Sigmoid colon (tissue), 6 donors: ENCODE measurements at regions not wholly inside any gene's neighbourhood (a gene's known extent, or its start where the extent isn't known, plus 50 kb on each side); places are given as distances from the start of the nearest gene placed in this dataset.

Experiments used
- DNase-seq: peaks from one replicate; pipeline ENCODE4 v3.0.0-alpha.2; 2019
- H3K27ac ChIP-seq, 4 donors: fragments of 200-600 bp; sonication (generic); one replicate each; pipeline ENCODE4 v1.5.1; 2016 to 2019; ENCODE audit warnings: mild to moderate bottlenecking in 1 of 4
- H3K27me3 ChIP-seq, 3 donors: fragments of 200-600 bp; sonication (generic); one replicate each; pipeline ENCODE4 v1.5.1; 2019; ENCODE audit warnings: mild to moderate bottlenecking in 1 of 3
- H3K36me3 ChIP-seq, 4 donors: fragments of 200-600 bp; sonication (generic); one replicate each; pipeline ENCODE4 v1.5.1; 2016 to 2019
- H3K4me1 ChIP-seq, 4 donors: fragments of 200-600 bp; sonication (generic); one replicate each; pipeline ENCODE4 v1.5.1; 2017 to 2019
- H3K4me3 ChIP-seq, 4 donors: fragments of 200-600 bp; sonication (generic); one replicate each; pipeline ENCODE4 v1.5.1; 2017 to 2019; ENCODE audit warnings: mild to moderate bottlenecking in 2 of 4, moderate library complexity in 1 of 4
- H3K9me3 ChIP-seq, 4 donors: fragments of 200-600 bp in 3 of 4; sonication (generic) in 3 of 4; one replicate each; pipeline versions ENCODE4 v1.5.1 to v1.6.1; 2013 to 2019
- EP300 ChIP-seq, 4 donors: sonication (generic); formaldehyde crosslinking; IDR thresholded peaks; one replicate each; pipeline ENCODE4 v1.6.1; 2017; ENCODE audit warnings: antibody characterized with exemption in 4 of 4
- POLR2A ChIP-seq, 2 donors: fragments of 450-650 bp; IDR thresholded peaks; one replicate each; pipeline ENCODE4 v1.6.1; 2016; ENCODE audit warnings: antibody characterized with exemption in 2 of 2, mild to moderate bottlenecking in 2 of 2, moderate library complexity in 2 of 2
- POLR2AphosphoS5 ChIP-seq, 4 donors: sonication (generic); formaldehyde crosslinking; IDR thresholded peaks; one replicate each; pipeline ENCODE4 v1.6.1; 2017; ENCODE audit warnings: antibody characterized with exemption in 4 of 4
- WGBS, 2 donors: extraction: QIAGEN DNeasy Blood & Tissue Kit; methylation state at CpG; one replicate each; pipeline ENCODE4 v1.1.7; 2013; 5-methylcytosine and 5-hydroxymethylcytosine counted together
- intact Hi-C: fragments of 100-400 bp; cut with DNase I; formaldehyde crosslinking; loops from one replicate; pipeline ENCODE4 v1.15.1; 2023
- TF ChIP-seq, protein P1 (sequence below), 4 experiments: fragments of 450-650 bp in 3 of 4; fragments of 200-600 bp in 1 of 4; IDR thresholded peaks; one replicate each; pipeline ENCODE4 v1.5.1; 2016 to 2019; ENCODE audit warnings: antibody characterized with exemption in 4 of 4, mild to moderate bottlenecking in 3 of 4, moderate library complexity in 2 of 4
- donor health status: healthy with polysubstance abuse.
- donor health status: healthy.

- no peak for TF ChIP-seq POLR2AphosphoS5 (IDR thresholded peaks at IDR 0.05)
- no peak for TF ChIP-seq EP300 (IDR thresholded peaks at IDR 0.05)
- no peak for TF ChIP-seq POLR2A (IDR thresholded peaks at IDR 0.05)
- TF ChIP-seq, protein P1, sequence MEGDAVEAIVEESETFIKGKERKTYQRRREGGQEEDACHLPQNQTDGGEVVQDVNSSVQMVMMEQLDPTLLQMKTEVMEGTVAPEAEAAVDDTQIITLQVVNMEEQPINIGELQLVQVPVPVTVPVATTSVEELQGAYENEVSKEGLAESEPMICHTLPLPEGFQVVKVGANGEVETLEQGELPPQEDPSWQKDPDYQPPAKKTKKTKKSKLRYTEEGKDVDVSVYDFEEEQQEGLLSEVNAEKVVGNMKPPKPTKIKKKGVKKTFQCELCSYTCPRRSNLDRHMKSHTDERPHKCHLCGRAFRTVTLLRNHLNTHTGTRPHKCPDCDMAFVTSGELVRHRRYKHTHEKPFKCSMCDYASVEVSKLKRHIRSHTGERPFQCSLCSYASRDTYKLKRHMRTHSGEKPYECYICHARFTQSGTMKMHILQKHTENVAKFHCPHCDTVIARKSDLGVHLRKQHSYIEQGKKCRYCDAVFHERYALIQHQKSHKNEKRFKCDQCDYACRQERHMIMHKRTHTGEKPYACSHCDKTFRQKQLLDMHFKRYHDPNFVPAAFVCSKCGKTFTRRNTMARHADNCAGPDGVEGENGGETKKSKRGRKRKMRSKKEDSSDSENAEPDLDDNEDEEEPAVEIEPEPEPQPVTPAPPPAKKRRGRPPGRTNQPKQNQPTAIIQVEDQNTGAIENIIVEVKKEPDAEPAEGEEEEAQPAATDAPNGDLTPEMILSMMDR (IDR thresholded peaks at IDR 0.05): no peak
- Histone ChIP-seq H3K27me3 (no peaks in the 10 kb centered on the region), H3K27ac (no peak overlapping the region), H3K4me3 (no peak overlapping the region), H3K36me3 (no peaks in the 10 kb centered on the region), H3K9me3 (no peaks in the 10 kb centered on the region), H3K4me1 (peaks cover 0 to 13% (median 0%) of the 10 kb centered on the region in 4 donors)
- DNase-seq: no peak
- intact Hi-C loops: no loop called here
- 76 to 83% methylated on average over 2 of the region's 2 CpGs for WGBS, 2 donors
These were observed 695.7 kb downstream of the TDRD15 start for GRCh38 chr2:21819454-21819853.

GRCh38 chr2:21820271-21820670 lies 696.5 kb downstream of the TDRD15 start:
- no peak for TF ChIP-seq POLR2A (IDR thresholded peaks at IDR 0.05)
- TF ChIP-seq EP300 (IDR thresholded peaks at IDR 0.05): no peak
- no peak for TF ChIP-seq POLR2AphosphoS5 (IDR thresholded peaks at IDR 0.05)
- intact Hi-C loops: no loop called here
- Histone ChIP-seq H3K4me3 (no peak overlapping the region), H3K36me3 (no peaks in the 10 kb centered on the region), H3K9me3 (no peaks in the 10 kb centered on the region), H3K27me3 (no peaks in the 10 kb centered on the region), H3K4me1 (peaks cover 0 to 13% (median 0%) of the 10 kb centered on the region in 4 donors), H3K27ac (no peak overlapping the region)
- WGBS, 2 donors: 65 to 75% methylated on average over 1 of the region's 1 CpG
- DNase-seq: no peak

GRCh38 chr2:21821672-21822227 lies 698.0 kb downstream of the TDRD15 start:
- Histone ChIP-seq H3K9me3 (no peaks in the 10 kb centered on the region), H3K27me3 (no peaks in the 10 kb centered on the region), H3K4me3 (no peak overlapping the region), H3K36me3 (no peaks in the 10 kb centered on the region), H3K4me1 (peaks cover 0 to 13% (median 0%) of the 10 kb centered on the region in 4 donors), H3K27ac (no peak overlapping the region)
- TF ChIP-seq EP300 (IDR thresholded peaks at IDR 0.05) (no peak), POLR2AphosphoS5 (IDR thresholded peaks at IDR 0.05) (no peak), POLR2A (IDR thresholded peaks at IDR 0.05) (no peak)
- TF ChIP-seq, protein P1 (IDR thresholded peaks at IDR 0.05): no peak
- intact Hi-C loops: no loop called here
- DNase-seq: no peak
- WGBS, 2 donors: 46 to 49% methylated on average over 6 of the region's 6 CpGs

DNA sequence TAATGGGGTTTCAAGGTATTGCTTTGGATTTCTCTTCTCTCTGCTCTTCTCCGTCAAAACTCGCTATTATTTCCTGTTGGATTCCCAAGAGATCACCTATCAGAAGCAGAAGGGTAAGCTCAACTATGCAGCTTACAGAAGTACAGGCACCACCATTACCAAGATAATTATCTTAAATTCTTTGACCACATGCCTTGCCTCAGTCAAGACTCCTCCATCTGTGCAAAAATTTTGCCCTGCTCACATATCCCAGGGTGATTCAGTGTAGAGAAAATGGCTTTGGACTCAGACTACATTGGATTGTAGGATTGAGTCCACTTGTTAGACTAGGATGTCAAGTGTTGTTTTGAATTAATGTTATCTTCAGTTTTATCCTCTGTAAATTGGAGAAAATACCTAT lies 698.7 kb downstream of the TDRD15 start:
- 69 to 77% methylated on average over 2 of the region's 2 CpGs for WGBS, 2 donors
- H3K4me1 ChIP-seq: peaks cover 0 to 13% (median 0%) of the 10 kb centered on the region in 4 donors
- DNase-seq: no peak
- TF ChIP-seq EP300 (IDR thresholded peaks at IDR 0.05) (no peak), POLR2AphosphoS5 (IDR thresholded peaks at IDR 0.05) (no peak), POLR2A (IDR thresholded peaks at IDR 0.05) (no peak)
- TF ChIP-seq, protein P1 (IDR thresholded peaks at IDR 0.05): no peak
- H3K36me3 ChIP-seq: no peaks in the 10 kb centered on the region
- no peaks in the 10 kb centered on the region for H3K27me3 ChIP-seq
- H3K4me3 ChIP-seq: no peak overlapping the region
- H3K27ac ChIP-seq: no peak overlapping the region
- H3K9me3 ChIP-seq: no peaks in the 10 kb centered on the region
- intact Hi-C loops: no loop called here

- no peaks in the 10 kb centered on the region for H3K36me3 ChIP-seq
- no peaks in the 10 kb centered on the region for H3K27me3 ChIP-seq
- intact Hi-C loops: no loop called here
- TF ChIP-seq EP300 (IDR thresholded peaks at IDR 0.05) (no peak), POLR2AphosphoS5 (IDR thresholded peaks at IDR 0.05) (no peak), POLR2A (IDR thresholded peaks at IDR 0.05) (no peak)
- TF ChIP-seq, protein P1 (IDR thresholded peaks at IDR 0.05): no peak
- no peak for DNase-seq
- no peak overlapping the region for H3K4me3 ChIP-seq
- H3K27ac ChIP-seq: no peak overlapping the region
- H3K9me3 ChIP-seq: peaks cover 0 to 4% (median 0%) of the 10 kb centered on the region in 4 donors
- WGBS, 2 donors: 84 to 91% methylated on average over 2 of the region's 2 CpGs
- H3K4me1 ChIP-seq: no peaks in the 10 kb centered on the region
These were observed 710.0 kb downstream of the TDRD15 start for GRCh38 chr2:21833767-21834166.
